GM19328 (cell line): ENCODE measurements at regions not wholly inside any gene's neighbourhood (a gene's known extent, or its start where the extent isn't known, plus 50 kb on each side); places are given as distances from the start of the nearest gene placed in this dataset.

ENCODE experiments used
- ATAC-seq: cut with Tn5 transposase; IDR thresholded peaks from one replicate; pipeline ENCODE4 v1.9.1; 2021; ENCODE audit warnings: mild to moderate bottlenecking, moderate library complexity; ENCODE audit not compliant: unreplicated experiment

GRCh38 chr2:118699447-118700175 is 147.8 kb downstream of the EN1 start:
- ATAC-seq = no peak

DNA sequence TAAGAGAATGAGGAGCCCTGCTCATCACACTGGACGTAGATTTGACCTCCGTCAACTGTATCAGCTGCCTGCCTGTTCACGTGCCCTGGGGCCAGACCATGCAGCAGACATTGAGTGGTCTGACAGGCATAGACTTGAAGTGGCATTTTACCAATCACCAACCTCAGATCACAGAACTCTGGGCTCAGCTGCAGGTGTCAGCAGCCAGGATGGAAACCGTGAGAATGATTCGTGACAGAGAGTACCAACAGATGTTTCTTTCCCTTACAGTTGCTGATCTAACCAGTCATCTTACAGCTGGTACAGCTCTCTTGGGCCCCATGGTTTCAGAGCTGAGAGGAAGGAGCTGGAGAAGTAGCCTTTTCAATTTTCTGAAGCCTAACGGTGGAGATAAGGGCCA is 148.9 kb downstream of the EN1 start:
- ATAC-seq = no peak

DNA sequence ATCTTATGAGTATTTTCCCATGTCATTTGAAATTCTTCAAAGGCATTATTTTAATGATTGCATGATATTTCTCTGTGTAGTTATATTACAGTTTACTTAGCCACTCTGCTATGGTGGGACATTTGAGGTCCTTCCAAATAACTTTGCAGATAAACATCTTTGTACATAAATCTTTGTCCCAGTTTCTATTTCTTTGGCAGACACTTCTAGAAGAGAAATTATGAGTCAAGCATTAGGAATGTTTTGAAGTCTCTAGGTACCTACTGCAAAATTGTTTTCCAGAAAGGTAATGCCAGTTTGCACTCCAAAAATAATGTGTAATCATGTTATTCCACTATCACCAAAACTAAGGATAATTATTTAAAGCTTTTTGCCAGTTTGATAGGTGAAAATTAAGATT is 149.7 kb downstream of the EN1 start:
- no peak for ATAC-seq

DNA sequence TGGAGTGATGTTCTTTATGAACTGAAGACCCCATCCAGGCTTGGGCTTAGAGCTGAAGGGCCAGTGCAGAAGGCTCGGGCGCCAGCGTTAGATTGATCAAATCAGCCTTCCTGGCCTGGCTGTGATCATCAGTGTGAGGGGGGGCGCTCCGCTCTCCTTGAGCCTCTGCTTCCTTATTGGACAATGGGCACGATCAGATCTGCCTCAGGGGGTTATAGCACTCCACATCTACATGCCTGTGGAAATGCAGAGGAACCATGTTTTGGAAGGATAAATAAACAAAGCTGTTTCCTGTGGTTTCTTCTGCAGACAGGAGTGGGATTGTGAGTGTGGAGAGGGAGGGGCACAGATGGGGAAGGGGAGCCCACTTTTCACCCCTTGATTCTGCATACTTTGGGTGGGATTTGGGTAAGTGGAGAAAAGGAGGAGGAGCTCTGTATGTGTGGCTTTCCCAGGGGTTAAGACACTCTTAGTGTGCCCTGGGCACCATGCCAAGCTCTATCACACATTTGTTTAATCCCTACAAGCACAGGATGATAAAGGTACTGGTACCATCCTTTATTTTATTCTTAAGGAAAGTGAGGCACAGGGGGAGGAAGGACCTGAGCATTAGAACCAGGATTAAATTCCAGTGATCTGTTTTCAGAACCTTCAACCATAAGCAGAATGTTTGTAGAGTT is 150.5 kb downstream of the EN1 start:
- no peak for ATAC-seq

DNA sequence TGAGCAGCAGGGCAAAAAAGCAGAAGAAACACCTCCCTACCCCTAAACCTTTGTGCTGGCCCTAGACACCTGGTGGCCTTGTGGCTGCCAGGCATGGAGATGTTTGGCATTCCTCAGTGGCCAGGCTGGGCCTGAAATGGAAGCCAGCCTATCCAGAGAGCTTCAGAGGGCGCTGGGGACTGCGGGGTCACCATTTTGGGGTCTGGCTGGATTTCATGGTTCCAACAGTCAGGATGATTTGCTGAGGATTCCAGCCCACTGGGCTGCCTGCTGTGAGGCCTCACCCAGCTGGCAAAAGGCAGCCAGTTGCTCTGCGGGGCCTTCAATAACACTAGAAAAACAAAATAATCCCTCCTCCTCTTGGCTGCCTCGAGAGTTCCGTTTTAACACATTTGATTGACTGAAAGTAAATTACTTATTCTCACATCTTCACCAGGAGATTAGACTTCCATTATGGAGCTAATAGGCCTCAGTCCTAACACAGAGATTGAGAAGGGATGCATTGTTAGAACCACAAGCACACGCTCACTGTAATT is 154.1 kb downstream of the EN1 start:
- no peak for ATAC-seq

DNA sequence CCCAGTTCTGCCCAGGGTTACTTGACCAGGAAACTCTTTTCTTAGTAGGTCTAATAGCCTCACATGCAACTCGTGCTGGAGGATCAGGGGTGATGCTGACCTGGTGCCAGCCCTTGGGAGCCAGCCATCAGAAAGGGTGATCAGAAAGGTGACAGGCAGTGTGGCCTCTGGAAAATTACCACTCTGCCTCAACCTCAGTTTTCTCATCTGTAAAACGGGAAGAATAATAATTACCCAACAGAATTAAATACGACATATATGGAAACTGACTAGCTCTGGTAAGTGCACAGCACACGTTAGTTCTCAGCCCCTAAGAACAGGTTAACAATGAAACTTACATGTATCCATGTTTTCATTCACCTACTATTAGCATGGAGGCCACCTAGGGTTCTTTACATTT is 157.6 kb downstream of the EN1 start:
- ATAC-seq = no peak

DNA sequence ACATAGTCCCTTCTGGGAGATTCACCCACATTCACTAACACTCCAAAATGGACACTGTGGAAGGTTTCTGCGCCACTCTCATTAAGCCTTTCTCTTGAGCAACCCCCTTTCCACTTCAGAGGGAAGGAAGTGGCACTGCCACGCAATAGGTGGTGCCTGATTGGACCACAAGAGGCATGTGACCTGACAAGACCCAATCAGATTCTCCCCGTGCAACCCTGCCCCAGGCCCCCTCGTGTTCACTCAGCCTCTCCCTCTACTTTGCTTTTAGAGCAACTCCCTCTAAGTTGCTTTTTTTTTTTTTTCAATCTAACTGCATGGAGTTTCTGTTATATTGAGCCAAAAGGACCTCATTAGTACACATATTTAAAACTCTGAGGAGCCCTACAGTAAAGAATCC is 158.0 kb downstream of the EN1 start:
- no peak for ATAC-seq

DNA sequence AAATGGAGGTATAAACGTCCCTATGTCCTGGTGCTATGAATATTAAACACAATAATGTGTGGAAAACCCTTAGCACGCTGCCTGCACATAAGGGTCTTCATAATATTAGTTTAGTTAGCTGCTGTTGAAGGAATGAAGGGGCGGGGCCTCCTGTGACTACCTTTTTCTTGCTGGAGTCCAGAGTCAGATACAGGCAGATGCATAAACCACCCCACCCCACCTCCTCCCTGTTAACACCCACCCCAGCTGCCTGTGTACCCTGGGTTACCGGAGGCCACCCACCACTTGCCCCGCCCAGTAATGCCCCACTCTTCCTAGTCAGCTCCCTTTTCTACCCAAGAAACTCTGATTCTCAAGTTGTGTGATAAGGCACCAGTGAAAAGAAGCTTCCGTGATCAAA is 158.4 kb downstream of the EN1 start:
- ATAC-seq = no peak

DNA sequence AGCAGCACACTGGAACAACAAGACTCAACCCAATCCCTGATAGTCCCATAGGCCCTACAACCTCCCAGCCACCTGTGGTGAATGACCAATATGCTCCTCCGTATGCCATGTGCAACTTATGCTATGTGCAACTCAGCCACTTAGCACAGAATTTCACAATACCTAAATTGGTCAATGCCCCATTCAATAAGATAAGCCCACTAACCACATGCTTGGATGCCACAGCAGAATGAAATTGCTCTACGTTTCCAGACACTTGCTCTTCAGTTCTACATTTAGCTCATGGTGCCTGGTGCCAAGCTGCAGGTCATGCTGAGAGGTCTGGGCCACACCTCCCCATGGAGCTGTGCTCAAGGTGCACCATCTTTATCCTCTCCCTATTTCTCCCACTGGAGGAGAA is 159.8 kb downstream of the EN1 start:
- ATAC-seq = no peak

DNA sequence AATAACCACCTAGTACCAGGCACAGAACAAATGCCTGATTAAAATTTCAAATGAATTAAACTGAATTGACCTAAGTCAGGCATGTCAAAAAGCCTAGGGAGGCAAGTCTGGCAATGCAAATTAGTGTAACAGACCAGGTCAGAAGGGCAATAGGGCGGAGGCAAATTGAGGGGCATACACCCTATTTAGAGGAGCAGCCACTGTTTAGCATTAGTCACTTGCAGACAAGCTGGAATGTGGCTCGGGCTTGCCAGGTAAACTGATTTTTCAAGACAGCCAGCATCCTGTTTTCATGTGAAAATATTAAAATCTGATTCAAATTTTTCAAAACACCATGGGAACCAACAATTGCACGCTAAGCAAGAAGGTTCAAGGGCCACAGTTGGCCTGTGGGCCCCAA is 160.3 kb downstream of the EN1 start:
- ATAC-seq = no peak

- ATAC-seq = no peak
These were observed 161.1 kb downstream of the EN1 start for GRCh38 chr2:118686346-118686745.

- ATAC-seq = no peak
These were observed 164.0 kb downstream of the EN1 start for GRCh38 chr2:118683460-118683859.

DNA sequence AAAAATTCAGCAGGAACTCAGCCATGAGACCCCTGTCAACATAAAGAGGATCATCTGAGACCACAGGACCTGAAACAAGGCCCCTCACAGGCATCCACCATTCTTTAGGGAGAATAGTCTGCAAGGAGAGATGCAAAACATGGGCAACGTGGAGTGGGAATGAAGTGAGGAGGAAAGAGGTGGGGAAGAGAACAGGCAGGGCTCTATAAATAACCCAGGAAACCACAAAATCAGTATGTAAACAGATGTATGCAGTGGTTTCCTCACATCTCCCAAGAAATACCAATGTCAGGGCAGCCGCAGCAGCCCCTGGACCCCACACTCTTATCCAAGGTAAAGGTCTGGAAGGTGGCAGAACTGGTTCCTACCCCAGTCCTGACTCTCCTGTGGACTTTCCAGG is 168.5 kb downstream of the EN1 start:
- no peak for ATAC-seq

GRCh38 chr2:118677546-118677945 is 169.9 kb downstream of the EN1 start:
- no peak for ATAC-seq

GRCh38 chr2:118675531-118675930 is 171.9 kb downstream of the EN1 start:
- no peak for ATAC-seq

DNA sequence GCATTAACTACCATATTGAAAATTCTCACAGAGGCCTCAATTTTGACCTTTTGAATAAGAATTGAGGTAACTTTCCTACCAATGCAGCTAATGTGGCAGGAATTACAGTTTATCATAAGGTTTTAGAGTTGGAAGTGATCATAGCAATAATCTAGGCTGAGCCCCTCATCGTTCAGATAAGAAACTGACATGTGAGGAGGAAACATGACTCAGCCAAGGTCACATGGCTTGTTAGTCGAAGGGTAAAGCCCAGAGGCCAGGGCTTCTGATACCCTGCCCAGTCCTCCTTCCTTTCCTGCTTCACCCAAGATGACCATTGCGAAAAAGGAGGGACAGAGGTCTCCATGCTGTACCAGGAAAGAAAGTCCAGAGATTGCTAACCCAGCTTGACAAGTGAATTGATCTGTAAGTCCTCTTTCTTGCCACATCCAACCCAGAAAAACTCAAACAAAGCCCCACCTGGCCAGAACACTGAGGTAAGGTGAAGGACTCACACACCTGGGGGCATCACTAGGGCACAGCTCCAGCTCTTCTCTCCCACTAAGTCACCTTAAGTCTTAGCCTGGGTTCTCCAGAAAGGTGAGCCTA is 174.8 kb downstream of the EN1 start:
- no peak for ATAC-seq

DNA sequence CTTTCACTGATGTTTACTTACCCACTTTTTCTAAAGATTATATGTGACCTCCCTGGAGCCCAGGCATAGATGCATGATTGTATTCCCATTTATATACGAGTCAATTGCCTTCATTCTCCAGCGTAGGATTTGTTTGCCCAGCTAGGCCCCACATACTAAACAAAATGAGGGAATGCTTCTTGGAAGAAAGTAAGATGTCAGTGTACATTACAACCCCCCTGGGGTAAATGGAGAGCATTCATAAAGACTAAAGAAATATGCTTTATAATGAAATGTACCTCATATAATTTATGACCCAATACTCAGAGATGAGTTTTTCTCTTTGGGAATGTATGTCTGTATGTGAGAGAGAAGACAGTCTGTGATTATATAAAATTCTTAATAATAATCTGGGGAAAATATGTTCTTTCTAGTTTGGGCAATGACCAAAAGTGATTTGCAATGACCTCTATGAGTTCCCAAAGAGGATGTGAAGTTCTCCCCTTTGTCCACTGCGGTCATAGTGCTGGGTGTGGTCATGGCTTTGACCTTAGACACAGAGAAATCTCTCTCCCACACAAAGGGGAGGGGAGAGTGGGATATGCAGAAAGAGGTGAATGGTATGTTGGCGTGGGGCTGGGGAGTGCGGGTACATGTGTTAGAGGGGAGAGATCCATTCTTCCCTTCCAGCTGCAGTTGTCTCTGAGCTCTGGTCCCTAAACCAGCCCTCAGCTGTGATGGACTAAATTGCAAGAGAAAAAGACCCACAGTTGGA is 175.6 kb downstream of the EN1 start:
- no peak for ATAC-seq

GRCh38 chr2:118670838-118671237 is 176.6 kb downstream of the EN1 start:
- no peak for ATAC-seq

GRCh38 chr2:118670276-118670675 is 177.2 kb downstream of the EN1 start:
- ATAC-seq = no peak

GRCh38 chr2:118669654-118670053 is 177.8 kb downstream of the EN1 start:
- ATAC-seq = no peak
